Panc1 (cell line): ENCODE measurements at regions not wholly inside any gene's neighbourhood (a gene's known extent, or its start where the extent isn't known, plus 50 kb on each side); places are given as distances from the start of the nearest gene placed in this dataset.

Experiments
- CTCF ChIP-seq: fragments of 450-650 bp; IDR thresholded peaks from 2 replicates; pipeline ENCODE4 v1.5.1; 2017; ENCODE audit warnings: mild to moderate bottlenecking
- REST ChIP-seq, 2 experiments: IDR thresholded peaks; 2 replicates each; pipeline ENCODE4 v1.6.1; 2011 to 2012; ENCODE audit warnings: low read depth in 2 of 2, control low read depth in 1 of 2, low read length in 1 of 2, mild to moderate bottlenecking in 1 of 2, moderate library complexity in 1 of 2; ENCODE audit not compliant: insufficient read depth in 1 of 2
- SIN3A ChIP-seq: IDR thresholded peaks from 2 replicates; pipeline ENCODE4 v1.6.1; 2012; ENCODE audit warnings: low read depth, mild to moderate bottlenecking, low read length, moderate library complexity, borderline replicate concordance; ENCODE audit not compliant: insufficient read depth

- TF ChIP-seq CTCF (peak; percentile 43), SIN3A (no peak), REST (IDR thresholded peaks at IDR 0.05; ENCODE audit: insufficient read depth in 1 of 2, low read depth in 2 of 2, low read length in 1 of 2) (no peak)
These were observed 120.1 kb upstream of the FZD10 start for GRCh38 chr12:130041983-130042812.
